GM18499 (cell line): ENCODE measurements at regions not wholly inside any gene's neighbourhood (a gene's known extent, or its start where the extent isn't known, plus 50 kb on each side); places are given as distances from the start of the nearest gene placed in this dataset.

ENCODE experiments used
- ATAC-seq: cut with Tn5 transposase; IDR thresholded peaks from one replicate; pipeline ENCODE4 v1.9.1; 2021; ENCODE audit warnings: moderate number of reproducible peaks; ENCODE audit not compliant: insufficient read depth, unreplicated experiment

DNA sequence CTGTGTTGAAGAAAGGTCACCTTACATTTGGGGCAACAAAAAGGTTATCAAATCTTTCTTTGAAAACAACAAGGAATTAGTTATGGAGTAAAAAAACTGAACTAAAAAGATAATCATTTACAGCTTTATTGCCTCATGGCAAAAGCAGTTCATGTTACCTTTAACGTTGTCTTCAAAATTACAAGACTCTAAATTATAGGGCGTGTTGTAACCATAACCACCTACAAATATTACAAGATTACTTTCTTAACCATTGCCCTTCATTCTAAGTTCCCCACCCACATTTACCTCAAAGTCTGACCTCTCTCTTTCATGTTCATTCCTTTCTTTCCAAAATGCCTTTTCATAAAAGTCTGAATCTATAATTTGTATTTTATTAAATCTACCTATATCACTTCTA is 74.6 kb upstream of the LRATD1 start:
- no peak for ATAC-seq

DNA sequence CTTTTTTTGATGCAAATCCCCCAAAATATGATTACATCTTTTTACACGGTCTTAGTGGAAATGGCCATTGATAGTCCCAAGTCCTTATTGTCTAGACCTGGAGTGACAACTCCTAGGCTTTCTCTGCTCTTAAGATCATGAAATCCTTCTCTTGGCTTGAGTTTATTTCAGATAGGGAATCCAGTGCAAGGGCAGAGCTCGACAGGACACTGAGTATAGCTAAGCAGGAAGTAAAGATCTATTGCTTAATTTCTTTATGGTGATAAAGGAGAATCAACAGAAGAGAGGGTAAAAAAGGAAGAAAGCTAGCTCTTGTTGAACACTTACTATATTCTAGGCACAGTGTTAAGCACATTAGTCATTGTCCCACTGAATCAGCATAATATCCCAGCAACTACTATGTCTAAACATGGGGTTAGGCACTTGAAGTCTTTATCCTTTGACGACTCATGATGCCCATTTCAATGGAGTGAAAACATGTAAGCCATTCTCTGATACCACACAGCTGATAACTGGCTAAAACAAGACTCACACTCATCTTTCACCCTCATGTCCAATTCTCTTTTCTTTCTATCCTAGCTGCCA is 74.1 kb upstream of the LRATD1 start:
- ATAC-seq = no peak

DNA sequence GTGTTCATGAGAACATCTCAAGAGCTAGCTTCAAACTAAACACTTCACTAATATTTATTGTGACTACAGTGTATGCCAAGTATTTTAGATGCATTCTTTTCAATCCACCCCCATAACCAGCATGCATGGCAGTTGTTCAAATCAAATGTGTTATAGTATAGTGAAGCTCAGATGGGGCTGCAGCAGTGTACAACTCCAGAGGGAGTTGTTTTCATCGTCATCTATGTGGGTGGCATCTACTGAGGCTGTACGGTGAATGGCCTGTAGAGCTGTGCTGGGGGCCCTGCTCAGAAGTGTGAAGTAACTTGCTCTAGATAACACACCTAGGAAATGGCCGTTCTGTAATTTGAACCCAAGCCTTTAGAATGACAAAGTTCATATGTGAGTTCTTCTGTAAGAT is 71.8 kb upstream of the LRATD1 start:
- no peak for ATAC-seq

- no peak for ATAC-seq
These were observed 69.2 kb upstream of the LRATD1 start for GRCh38 chr2:14563324-14563723.

DNA sequence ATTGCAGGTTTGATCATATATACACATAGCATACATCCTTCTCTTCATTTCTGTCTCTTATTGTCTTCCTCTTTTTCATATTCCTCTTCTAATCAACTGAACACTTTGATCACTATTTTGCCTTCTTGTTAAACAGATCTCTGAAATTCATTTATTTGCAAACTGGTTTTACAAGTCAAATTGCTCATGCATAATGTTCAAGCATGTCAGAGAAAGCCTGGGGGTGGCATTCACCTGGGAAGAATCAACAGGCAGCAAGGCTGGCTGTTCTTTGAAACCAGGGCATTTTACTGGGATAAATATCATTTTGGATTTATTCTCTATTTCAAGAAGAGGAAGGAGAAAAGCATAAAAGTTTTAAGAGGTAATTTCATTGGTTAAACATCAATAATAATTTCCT is 66.9 kb upstream of the LRATD1 start:
- no peak for ATAC-seq

- ATAC-seq = no peak
These were observed 65.0 kb upstream of the LRATD1 start for GRCh38 chr2:14567561-14567960.

DNA sequence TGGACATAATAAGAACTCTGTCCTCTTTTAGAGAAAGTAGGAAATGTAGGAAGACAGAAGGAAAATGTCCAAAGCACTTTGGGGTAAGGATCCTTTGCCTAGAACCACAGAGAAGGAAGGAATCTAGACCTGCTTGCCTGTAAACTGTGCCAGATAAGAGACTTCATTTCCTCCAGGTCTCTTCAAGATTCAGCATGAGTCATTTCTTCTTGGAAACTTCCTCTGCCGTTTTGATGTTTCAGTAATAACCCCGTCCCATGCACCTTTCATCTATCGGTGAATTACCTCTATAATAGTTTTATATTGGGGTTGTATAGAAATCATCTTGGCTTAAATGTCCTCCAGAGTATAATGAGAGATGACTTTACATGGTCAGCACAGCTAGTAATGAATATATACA is 63.2 kb upstream of the LRATD1 start:
- ATAC-seq = no peak

- ATAC-seq = no peak
These were observed 59.9 kb upstream of the LRATD1 start for GRCh38 chr2:14572633-14573032.

DNA sequence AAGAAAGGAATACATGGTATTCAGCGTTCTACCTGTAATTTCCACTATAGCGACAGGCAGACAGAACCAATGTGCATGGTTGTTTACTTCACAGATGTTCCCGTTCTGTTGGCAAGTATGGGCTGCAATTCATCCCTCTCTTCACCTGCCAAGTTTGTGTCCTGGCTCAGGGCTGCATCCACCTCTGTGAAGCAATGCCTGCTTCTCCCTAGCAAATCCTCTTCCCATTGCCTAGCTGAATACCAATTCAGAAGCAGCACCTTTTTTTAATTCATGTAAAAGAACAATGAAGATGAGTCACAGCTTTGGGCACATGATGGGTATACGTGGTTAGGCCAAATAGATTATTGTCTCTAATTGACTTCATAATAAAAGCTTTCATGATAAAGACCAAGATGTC is 54.7 kb upstream of the LRATD1 start:
- no peak for ATAC-seq
